Hepatocyte (in vitro differentiated cells): ENCODE measurements at regions not wholly inside any gene's neighbourhood (a gene's known extent, or its start where the extent isn't known, plus 50 kb on each side); places are given as distances from the start of the nearest gene placed in this dataset.

ENCODE experiments used
- DNase-seq: peaks from one replicate; pipeline ENCODE4 v3.0.0-alpha.2; 2016; ENCODE audit warnings: low spot score
- H2AFZ ChIP-seq: fragments of 200-600 bp; sonication (generic); 2 replicates; pipeline ENCODE4 v1.6.0; 2016; ENCODE audit warnings: antibody characterized with exemption, mild to moderate bottlenecking
- H3K27ac ChIP-seq: fragments of 200-600 bp; sonication (generic); 2 replicates; pipeline ENCODE4 v1.5.1; 2016; ENCODE audit warnings: mild to moderate bottlenecking
- H3K27me3 ChIP-seq: fragments of 200-600 bp; sonication (generic); 2 replicates; pipeline ENCODE4 v1.6.1; 2016
- H3K36me3 ChIP-seq: fragments of 200-600 bp; sonication (generic); replicated peaks from 2 replicates; pipeline ENCODE4 v1.5.1; 2016; ENCODE audit warnings: low read depth; ENCODE audit not compliant: insufficient read depth
- H3K4me1 ChIP-seq: fragments of 200-600 bp; sonication (generic); 2 replicates; pipeline ENCODE4 v1.5.1; 2016; ENCODE audit warnings: mild to moderate bottlenecking, moderate library complexity; ENCODE audit not compliant: insufficient read depth
- H3K4me2 ChIP-seq: fragments of 200-600 bp; sonication (generic); 2 replicates; pipeline ENCODE4 v1.6.0; 2016
- H3K4me3 ChIP-seq: fragments of 200-600 bp; sonication (generic); 2 replicates; pipeline ENCODE4 v1.5.1; 2016; ENCODE audit warnings: mild to moderate bottlenecking
- H3K79me2 ChIP-seq: fragments of 200-600 bp; sonication (generic); 2 replicates; pipeline ENCODE4 v1.6.0; 2017; ENCODE audit warnings: mild to moderate bottlenecking
- H3K9me2 ChIP-seq: fragments of 200-600 bp; sonication (generic); replicated peaks from 2 replicates; pipeline ENCODE4 v1.6.0; 2017; ENCODE audit warnings: mild to moderate bottlenecking; ENCODE audit not compliant: insufficient read depth
- H3K9me3 ChIP-seq: fragments of 200-600 bp; sonication (generic); 2 replicates; pipeline ENCODE4 v1.5.1; 2016; ENCODE audit warnings: low read depth, mild to moderate bottlenecking
- H4K20me1 ChIP-seq: fragments of 200-600 bp; sonication (generic); 2 replicates; pipeline ENCODE4 v1.6.0; 2016; ENCODE audit warnings: mild to moderate bottlenecking; ENCODE audit not compliant: insufficient read depth, poor library complexity, severe bottlenecking
- CTCF ChIP-seq: fragments of 200-600 bp; sonication (generic); IDR thresholded peaks from 2 replicates; pipeline ENCODE4 v1.5.1; 2016; ENCODE audit warnings: antibody characterized with exemption, mild to moderate bottlenecking; ENCODE audit not compliant: poor library complexity
- EZH2 ChIP-seq: fragments of 200-600 bp; sonication (generic); IDR thresholded peaks from 2 replicates; pipeline ENCODE4 v1.6.1; 2016; ENCODE audit warnings: antibody characterized with exemption, mild to moderate bottlenecking, borderline replicate concordance
- EZH2phosphoT487 ChIP-seq: fragments of 200-600 bp; sonication (generic); IDR thresholded peaks from one replicate; pipeline ENCODE4 v1.6.1; 2018; ENCODE audit warnings: antibody characterized with exemption, mild to moderate bottlenecking, low read depth, moderate library complexity; ENCODE audit not compliant: unreplicated experiment, severe bottlenecking
- WGBS: methylation state at CpG from one replicate; pipeline ENCODE4 v1.1.6; 2016; ENCODE audit warnings: low lambda C conversion rate; ENCODE audit errors: missing lambda C conversion rate; 5-methylcytosine and 5-hydroxymethylcytosine counted together

DNA sequence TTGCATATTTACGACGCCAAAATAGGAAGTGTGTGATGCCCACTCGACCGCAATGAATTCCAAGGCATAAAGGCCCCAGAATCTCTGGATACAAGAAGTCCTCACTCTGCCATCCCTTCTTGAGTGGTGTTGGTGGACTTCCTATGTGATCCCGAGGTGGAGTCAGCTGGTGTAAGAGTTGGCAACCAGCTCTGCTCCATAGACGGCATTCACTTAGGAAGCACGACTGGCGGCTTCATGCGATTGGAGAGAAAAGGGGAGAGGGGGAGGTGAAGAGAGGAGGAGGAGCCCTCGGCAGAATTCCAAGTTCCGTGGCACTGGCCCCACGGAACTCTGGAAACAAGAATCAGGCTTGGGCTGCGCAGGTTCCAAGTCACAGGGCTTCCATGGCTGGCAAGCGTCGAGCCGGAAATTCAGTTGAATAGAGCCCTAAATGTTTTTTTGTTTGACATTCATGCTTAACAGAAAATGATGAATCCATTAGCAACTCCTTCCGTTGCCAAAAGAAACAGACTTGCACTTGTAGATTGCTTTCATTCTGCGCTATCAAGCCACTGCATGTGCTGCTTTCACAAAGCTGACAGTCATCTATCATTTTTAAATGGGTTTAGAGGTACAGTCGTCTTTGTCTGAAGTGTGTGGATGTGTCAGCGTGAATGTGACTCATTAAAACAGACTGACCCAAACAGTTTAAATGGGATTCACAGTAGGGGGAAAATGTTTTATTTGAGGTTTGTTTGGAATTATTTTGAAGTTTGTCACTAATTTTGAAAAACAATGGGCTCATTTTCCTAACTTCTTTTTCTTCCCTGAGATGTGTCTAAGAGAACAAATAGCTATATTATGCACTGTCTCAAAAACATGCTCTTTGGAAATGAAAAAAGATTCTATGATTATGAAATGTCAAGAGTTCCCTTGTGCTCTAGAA is 428.3 kb upstream of the ATP11B start:
- WGBS, result 88% methylated on average over 20 of the region's 20 CpGs
- H2AFZ ChIP-seq, result no peak overlapping the region
- no peaks in the 10 kb centered on the region for H4K20me1 ChIP-seq
- DNase-seq, result no peak
- H3K27ac ChIP-seq, result no peak overlapping the region
- H3K27me3 ChIP-seq, result no peaks in the 10 kb centered on the region
- H3K4me2 ChIP-seq, result no peak overlapping the region
- H3K4me1 ChIP-seq, result no peaks in the 10 kb centered on the region
- H3K9me3 ChIP-seq, result no peaks in the 10 kb centered on the region
- no peak for TF ChIP-seq CTCF
- TF ChIP-seq EZH2phosphoT487, result no peak
- no peak for TF ChIP-seq EZH2
- H3K4me3 ChIP-seq, result no peak overlapping the region
- H3K79me2 ChIP-seq, result no peaks in the 10 kb centered on the region
- no peaks in the 10 kb centered on the region for H3K36me3 ChIP-seq
- no peaks in the 10 kb centered on the region for H3K9me2 ChIP-seq

DNA sequence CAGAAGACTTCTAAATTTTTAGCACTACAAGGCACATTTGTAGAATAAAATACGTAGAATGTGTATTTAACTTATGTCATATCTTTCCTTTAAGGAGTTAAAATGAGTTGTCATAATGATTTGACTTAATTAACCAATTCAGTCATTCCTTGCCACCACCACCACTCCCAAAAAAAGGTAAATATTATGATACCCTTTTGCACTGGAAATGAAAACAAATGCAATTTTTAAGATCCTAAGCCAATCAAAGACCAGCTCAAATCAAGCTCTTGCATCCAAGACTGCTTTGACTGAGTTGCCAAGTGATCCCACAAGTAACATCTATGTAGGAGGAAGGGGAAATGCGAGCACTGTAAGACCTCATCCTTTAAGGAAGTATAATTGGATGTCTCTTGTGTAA is 426.6 kb upstream of the ATP11B start:
- TF ChIP-seq EZH2phosphoT487 (no peak), EZH2 (no peak), CTCF (no peak)
- no peaks in the 10 kb centered on the region for H4K20me1 ChIP-seq
- H3K9me3 ChIP-seq, result no peaks in the 10 kb centered on the region
- H3K27me3 ChIP-seq, result no peaks in the 10 kb centered on the region
- 90% methylated on average over 2 of the region's 2 CpGs for WGBS
- H3K79me2 ChIP-seq, result no peaks in the 10 kb centered on the region
- H3K27ac ChIP-seq, result no peak overlapping the region
- H3K36me3 ChIP-seq, result no peaks in the 10 kb centered on the region
- DNase-seq, result no peak
- H3K4me3 ChIP-seq, result no peak overlapping the region
- H3K4me2 ChIP-seq, result no peak overlapping the region
- no peak overlapping the region for H2AFZ ChIP-seq
- no peaks in the 10 kb centered on the region for H3K4me1 ChIP-seq
- no peaks in the 10 kb centered on the region for H3K9me2 ChIP-seq

DNA sequence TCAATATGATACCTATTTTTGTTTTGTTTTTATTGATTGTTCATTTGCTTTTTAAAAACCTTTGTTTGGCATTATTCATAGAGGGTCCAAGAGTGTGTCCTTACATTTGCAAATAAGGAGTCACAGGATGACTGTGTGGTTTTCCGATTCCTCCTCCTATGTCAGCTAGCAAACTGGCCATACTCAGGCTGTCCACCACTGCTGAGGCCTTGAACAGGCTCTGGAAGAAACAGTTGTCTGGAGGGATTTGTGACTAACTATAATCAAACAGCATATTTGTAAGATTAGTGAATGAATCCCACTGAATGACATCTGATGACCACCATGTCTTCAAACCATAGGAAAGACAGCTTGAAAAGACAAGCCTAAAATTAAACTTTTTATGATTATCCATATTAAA is 423.4 kb upstream of the ATP11B start:
- WGBS, result 89% methylated on average over 1 of the region's 1 CpG
- H2AFZ ChIP-seq, result no peak overlapping the region
- no peaks in the 10 kb centered on the region for H4K20me1 ChIP-seq

More for the DNA sequence above, 423.4 kb upstream of the ATP11B start:
- Histone ChIP-seq H3K4me1 (no peaks in the 10 kb centered on the region), H3K36me3 (no peaks in the 10 kb centered on the region), H3K4me3 (no peak overlapping the region), H3K79me2 (no peaks in the 10 kb centered on the region), H3K9me2 (no peaks in the 10 kb centered on the region), H3K27me3 (no peaks in the 10 kb centered on the region), H3K27ac (no peak overlapping the region), H3K9me3 (no peaks in the 10 kb centered on the region), H3K4me2 (no peak overlapping the region)
- no peak for DNase-seq
- no peak for TF ChIP-seq EZH2
- no peak for TF ChIP-seq CTCF
- TF ChIP-seq EZH2phosphoT487, result no peak
